ENCODE measurements at regions not wholly inside any gene's neighbourhood (a gene's known extent, or its start where the extent isn't known, plus 50 kb on each side); places are given as distances from the start of the nearest gene placed in this dataset.

DNA sequence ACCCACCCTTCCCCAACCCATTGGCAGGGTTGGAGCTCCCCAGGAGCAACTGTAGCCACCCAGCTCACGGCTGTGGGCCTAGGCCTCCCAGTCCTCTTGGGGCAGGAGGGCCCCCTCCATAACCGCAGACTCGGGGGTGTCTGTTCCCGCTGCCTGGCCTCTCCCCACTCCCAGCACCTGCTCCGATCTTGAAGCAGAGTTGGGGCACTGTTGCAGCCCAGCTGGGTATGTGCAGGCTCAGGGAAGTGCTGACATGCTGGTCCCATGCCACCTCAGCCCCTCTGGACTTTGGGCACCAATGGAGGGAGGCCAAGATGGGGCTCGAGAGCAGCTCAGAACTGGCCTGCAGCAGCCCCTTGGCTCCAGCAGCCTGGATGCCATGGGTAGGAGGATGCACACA, 54.8 kb upstream of the KRTAP11-1 start:
- DNase-seq (no peak), ATAC-seq (ENCODE audit: low read depth) (no peak)
- POLR2A ChIA-PET, result no interaction called here
- H3K4me3 Mint-ChIP-seq, result no peak overlapping the region
- no peaks in the 10 kb centered on the region for H3K36me3 ChIP-seq (replicated peaks in 1 of 2; ENCODE audit: control extremely low read depth in 1 of 2, control insufficient read depth in 1 of 2, extremely low read depth in 1 of 2, insufficient read depth in 2 of 2, low read length in 1 of 2)
- no peaks in the 10 kb centered on the region for H4K20me1 ChIP-seq (ENCODE audit: control insufficient read depth, insufficient read depth, low read length, poor library complexity, severe bottlenecking)
- no peaks in the 10 kb centered on the region for H3K27me3 ChIP-seq (replicated peaks in 1 of 4; ENCODE audit: control extremely low read depth in 1 of 4, control insufficient read depth in 3 of 4, insufficient read depth in 4 of 4, low read length in 3 of 4)
- no peak overlapping the region for H3K27ac Mint-ChIP-seq
- WGBS (ENCODE audit: insufficient coverage), result 79% methylated on average over 6 of the region's 6 CpGs
- CTCF ChIA-PET, result no interaction called here
- no peaks in the 10 kb centered on the region for H3K79me2 ChIP-seq (ENCODE audit: control insufficient read depth, insufficient read depth, low read length)
- H3K4me3 ChIP-seq (ENCODE audit: control extremely low read depth in 1 of 5, extremely low read depth in 1 of 5, insufficient read depth in 1 of 5, low read depth in 2 of 5, low read length in 4 of 5), result no peak overlapping the region
- no peaks in the 10 kb centered on the region for H3K27me3 Mint-ChIP-seq
- peaks cover 4% of the 10 kb centered on the region for H3K9me3 Mint-ChIP-seq (ENCODE audit: insufficient read depth)
- peaks cover 0 to 26% (median 0%) of the 10 kb centered on the region in 3 donors for H3K9me3 ChIP-seq (ENCODE audit: control extremely low read depth in 1 of 3, control insufficient read depth in 2 of 3, insufficient read depth in 1 of 3, low read length in 2 of 3)
- H3K4me2 ChIP-seq (replicated peaks; ENCODE audit: low read depth, low read length, poor library complexity, severe bottlenecking), result no peak overlapping the region
- H3K9ac ChIP-seq (ENCODE audit: low read length), result no peak overlapping the region
- no peak overlapping the region for H3K27ac ChIP-seq (ENCODE audit: low read length in 2 of 2)
- intact Hi-C loops (cut with micrococcal nuclease), result no loop called here
- H2AFZ ChIP-seq (ENCODE audit: insufficient read depth, low read depth, low read length, poor library complexity, severe bottlenecking), result no peak overlapping the region
- H3K4me1 ChIP-seq (ENCODE audit: control insufficient read depth in 2 of 2, insufficient read depth in 2 of 2, low read length in 2 of 2), result no peaks in the 10 kb centered on the region
- no peaks in the 10 kb centered on the region for H3K4me1 Mint-ChIP-seq
- TF ChIP-seq EZH2 (IDR thresholded peaks at IDR 0.05; ENCODE audit: borderline replicate concordance, insufficient read depth, low read depth, low read length, poor library complexity, severe bottlenecking), result no peak
- TF ChIP-seq, protein P1, sequence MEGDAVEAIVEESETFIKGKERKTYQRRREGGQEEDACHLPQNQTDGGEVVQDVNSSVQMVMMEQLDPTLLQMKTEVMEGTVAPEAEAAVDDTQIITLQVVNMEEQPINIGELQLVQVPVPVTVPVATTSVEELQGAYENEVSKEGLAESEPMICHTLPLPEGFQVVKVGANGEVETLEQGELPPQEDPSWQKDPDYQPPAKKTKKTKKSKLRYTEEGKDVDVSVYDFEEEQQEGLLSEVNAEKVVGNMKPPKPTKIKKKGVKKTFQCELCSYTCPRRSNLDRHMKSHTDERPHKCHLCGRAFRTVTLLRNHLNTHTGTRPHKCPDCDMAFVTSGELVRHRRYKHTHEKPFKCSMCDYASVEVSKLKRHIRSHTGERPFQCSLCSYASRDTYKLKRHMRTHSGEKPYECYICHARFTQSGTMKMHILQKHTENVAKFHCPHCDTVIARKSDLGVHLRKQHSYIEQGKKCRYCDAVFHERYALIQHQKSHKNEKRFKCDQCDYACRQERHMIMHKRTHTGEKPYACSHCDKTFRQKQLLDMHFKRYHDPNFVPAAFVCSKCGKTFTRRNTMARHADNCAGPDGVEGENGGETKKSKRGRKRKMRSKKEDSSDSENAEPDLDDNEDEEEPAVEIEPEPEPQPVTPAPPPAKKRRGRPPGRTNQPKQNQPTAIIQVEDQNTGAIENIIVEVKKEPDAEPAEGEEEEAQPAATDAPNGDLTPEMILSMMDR (IDR thresholded peaks at IDR 0.05), result no peak

DNA sequence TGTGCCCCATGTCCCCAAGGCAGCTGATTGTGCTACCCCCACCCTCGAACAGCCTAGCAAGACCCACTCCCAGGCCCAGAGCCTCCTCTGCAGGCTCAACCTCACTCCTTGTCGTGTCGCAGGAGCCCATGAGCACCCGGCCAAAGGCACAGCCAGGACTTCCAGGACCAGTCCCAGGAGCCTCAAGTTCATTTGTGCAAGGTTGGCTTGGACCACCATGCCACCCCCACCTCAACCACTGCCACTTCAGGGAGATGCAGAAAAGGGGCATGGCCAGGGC, 54.4 kb upstream of the KRTAP11-1 start:
- intact Hi-C loops (cut with micrococcal nuclease), result no loop called here
- peaks cover 0 to 26% (median 0%) of the 10 kb centered on the region in 3 donors for H3K9me3 ChIP-seq (ENCODE audit: control extremely low read depth in 1 of 3, control insufficient read depth in 2 of 3, insufficient read depth in 1 of 3, low read length in 2 of 3)
- DNase-seq (no peak), ATAC-seq (ENCODE audit: low read depth) (no peak)
- Mint-ChIP-seq H3K27me3 (no peaks in the 10 kb centered on the region), H3K27ac (no peak overlapping the region), H3K4me1 (no peaks in the 10 kb centered on the region), H3K4me3 (no peak overlapping the region), H3K9me3 (ENCODE audit: insufficient read depth) (peaks cover 4% of the 10 kb centered on the region)
- TF ChIP-seq, protein P1 (IDR thresholded peaks at IDR 0.05), result no peak
- TF ChIP-seq EZH2 (IDR thresholded peaks at IDR 0.05; ENCODE audit: borderline replicate concordance, insufficient read depth, low read depth, low read length, poor library complexity, severe bottlenecking), result no peak
- POLR2A ChIA-PET, result no interaction called here
- no peaks in the 10 kb centered on the region for H3K27me3 ChIP-seq (replicated peaks in 1 of 4; ENCODE audit: control extremely low read depth in 1 of 4, control insufficient read depth in 3 of 4, insufficient read depth in 4 of 4, low read length in 3 of 4)
- WGBS (ENCODE audit: insufficient coverage), result 89% methylated on average over 4 of the region's 4 CpGs
- H2AFZ ChIP-seq (ENCODE audit: insufficient read depth, low read depth, low read length, poor library complexity, severe bottlenecking), result no peak overlapping the region
- no peak overlapping the region for H3K27ac ChIP-seq (ENCODE audit: low read length in 2 of 2)
- no peaks in the 10 kb centered on the region for H3K4me1 ChIP-seq (ENCODE audit: control insufficient read depth in 2 of 2, insufficient read depth in 2 of 2, low read length in 2 of 2)
- CTCF ChIA-PET, result no interaction called here
- H3K79me2 ChIP-seq (ENCODE audit: control insufficient read depth, insufficient read depth, low read length), result no peaks in the 10 kb centered on the region
- no peaks in the 10 kb centered on the region for H4K20me1 ChIP-seq (ENCODE audit: control insufficient read depth, insufficient read depth, low read length, poor library complexity, severe bottlenecking)
- no peak overlapping the region for H3K9ac ChIP-seq (ENCODE audit: low read length)
- H3K4me3 ChIP-seq (ENCODE audit: control extremely low read depth in 1 of 5, extremely low read depth in 1 of 5, insufficient read depth in 1 of 5, low read depth in 2 of 5, low read length in 4 of 5), result no peak overlapping the region
- H3K4me2 ChIP-seq (replicated peaks; ENCODE audit: low read depth, low read length, poor library complexity, severe bottlenecking), result no peak overlapping the region
- H3K36me3 ChIP-seq (replicated peaks in 1 of 2; ENCODE audit: control extremely low read depth in 1 of 2, control insufficient read depth in 1 of 2, extremely low read depth in 1 of 2, insufficient read depth in 2 of 2, low read length in 1 of 2), result no peaks in the 10 kb centered on the region
